ENCODE measurements at regions not wholly inside any gene's neighbourhood (a gene's known extent, or its start where the extent isn't known, plus 50 kb on each side); places are given as distances from the start of the nearest gene placed in this dataset.
"Not testable (repeated sequence)": the region's sequence is repeated elsewhere in the genome, so short reads cannot be mapped to it uniquely, and the experiment has no call there.

- DNase-seq: no peak
Observed at GRCh38 chr2:234590076-234590475, 93.2 kb upstream of the ARL4C start.

DNA sequence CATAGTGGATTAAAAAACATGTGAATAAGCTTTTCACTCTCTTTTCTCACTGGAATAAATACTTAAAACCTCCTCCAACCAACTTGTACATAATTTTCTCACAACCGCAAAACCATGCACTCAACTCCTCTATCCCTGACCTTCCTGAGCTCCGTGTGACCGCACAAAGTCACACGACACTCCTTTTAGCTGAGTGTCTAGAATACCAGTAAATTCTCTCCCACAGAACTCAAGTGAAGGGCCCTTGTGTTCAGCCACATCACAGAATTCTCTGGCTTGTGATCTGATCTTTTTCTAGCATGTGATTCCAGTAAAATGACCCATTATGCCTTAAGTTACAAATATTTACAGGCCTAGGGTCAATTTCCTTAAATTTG lies 91.2 kb upstream of the ARL4C start:
- no peak for DNase-seq

DNA sequence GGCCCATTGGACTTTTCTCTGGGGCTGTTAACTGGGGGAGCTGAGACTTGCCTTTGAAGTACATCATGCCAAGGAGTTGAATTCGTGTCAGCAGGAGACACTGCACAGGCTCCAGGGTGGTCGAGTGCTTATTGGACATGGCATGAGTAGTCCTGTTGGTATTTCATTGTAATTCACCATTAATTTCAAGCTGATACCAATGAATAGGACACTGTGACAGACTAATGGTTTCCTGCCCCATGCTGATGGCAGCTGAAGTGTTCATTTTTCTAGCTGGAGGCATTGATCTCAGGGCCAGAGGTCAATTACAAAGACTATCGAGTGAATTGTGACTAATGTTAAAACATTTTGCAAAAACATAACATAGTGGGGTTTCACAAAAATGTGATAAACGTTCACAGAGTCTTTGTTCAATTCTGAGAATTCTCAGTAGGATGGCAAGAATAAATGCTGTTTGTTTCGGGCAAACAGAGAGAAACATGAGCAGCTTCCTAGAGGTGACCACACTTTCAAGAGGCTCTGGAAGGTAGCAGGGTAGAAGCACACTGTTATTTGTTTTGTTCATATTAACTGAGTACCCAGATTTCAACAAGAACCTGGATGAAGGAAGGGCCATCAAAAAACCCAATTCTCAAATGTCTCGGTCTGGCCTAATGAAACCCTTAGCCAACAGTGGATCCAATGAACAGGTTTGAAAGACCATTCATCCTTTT lies 90.6 kb upstream of the ARL4C start:
- no peak for DNase-seq

DNA sequence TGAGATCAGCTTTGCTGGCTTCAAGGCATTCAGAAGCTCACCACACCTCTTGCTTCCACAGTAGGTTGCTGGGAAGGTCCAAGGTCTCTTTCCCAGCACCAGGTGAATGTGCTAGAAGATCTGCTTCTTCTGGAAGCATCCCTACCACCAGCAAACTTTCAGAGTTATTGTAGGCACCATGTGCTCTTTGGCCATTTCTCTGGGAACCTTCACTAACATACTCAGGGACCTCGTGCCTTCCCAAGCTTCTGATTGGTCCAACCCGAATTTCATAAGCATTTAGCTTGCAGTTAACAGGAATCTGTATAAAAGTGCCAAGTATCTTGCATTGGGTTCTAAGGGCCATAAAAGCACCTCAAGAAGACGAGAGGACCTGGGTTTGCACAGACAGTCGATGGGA lies 86.5 kb upstream of the ARL4C start:
- no peak for DNase-seq

GRCh38 chr2:234580686-234581085 lies 83.8 kb upstream of the ARL4C start:
- DNase-seq: no peak

GRCh38 chr2:234579231-234579962 lies 82.5 kb upstream of the ARL4C start:
- DNase-seq: no peak

- no peak for DNase-seq
Observed at GRCh38 chr2:234578389-234578788, 81.5 kb upstream of the ARL4C start.

DNA sequence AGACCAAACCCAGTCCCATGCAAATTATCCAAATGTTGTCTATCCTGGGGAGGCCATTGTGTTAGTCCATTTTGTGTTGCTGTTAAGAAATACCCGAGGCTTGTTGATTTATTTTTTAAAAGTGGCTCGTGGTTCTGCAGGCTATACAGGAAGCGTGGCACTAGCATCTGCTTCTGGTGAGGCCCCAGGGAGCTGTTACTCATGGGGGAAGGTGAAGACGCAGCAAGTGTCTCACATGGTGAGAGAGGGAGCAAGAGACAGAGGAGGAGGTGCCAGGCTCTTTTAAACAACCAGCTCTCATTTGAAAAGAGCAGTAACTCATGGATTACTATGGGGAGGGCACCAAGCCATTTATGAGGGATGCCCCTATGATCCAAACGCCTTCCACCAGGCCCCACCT lies 80.3 kb upstream of the ARL4C start:
- DNase-seq: no peak

- DNase-seq: no peak
Observed at GRCh38 chr2:234571620-234572407, 74.9 kb upstream of the ARL4C start.

DNA sequence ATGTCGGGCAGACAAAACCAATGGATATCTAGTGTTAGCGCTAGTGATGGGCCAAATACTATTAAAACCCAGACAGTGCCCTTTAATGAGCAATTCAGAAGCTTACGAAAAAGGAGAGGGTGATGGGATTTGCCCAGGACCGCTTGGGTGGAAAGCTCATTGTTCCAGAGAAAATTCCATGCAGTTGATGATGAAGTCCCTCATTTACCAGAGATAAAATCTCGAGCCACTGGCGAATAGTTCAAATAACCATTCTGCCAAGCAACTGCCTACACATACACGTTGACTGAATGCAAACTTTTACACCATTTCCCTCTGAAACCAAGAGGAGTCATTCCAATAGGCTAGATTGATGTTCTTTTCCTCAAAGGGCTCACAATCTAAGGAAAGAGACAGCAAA lies 73.6 kb upstream of the ARL4C start:
- no peak for DNase-seq

- DNase-seq: no peak
Observed at GRCh38 chr2:234569776-234570430, 73.0 kb upstream of the ARL4C start.

- no peak for DNase-seq
Observed at GRCh38 chr2:234566622-234567021, 69.7 kb upstream of the ARL4C start.

DNA sequence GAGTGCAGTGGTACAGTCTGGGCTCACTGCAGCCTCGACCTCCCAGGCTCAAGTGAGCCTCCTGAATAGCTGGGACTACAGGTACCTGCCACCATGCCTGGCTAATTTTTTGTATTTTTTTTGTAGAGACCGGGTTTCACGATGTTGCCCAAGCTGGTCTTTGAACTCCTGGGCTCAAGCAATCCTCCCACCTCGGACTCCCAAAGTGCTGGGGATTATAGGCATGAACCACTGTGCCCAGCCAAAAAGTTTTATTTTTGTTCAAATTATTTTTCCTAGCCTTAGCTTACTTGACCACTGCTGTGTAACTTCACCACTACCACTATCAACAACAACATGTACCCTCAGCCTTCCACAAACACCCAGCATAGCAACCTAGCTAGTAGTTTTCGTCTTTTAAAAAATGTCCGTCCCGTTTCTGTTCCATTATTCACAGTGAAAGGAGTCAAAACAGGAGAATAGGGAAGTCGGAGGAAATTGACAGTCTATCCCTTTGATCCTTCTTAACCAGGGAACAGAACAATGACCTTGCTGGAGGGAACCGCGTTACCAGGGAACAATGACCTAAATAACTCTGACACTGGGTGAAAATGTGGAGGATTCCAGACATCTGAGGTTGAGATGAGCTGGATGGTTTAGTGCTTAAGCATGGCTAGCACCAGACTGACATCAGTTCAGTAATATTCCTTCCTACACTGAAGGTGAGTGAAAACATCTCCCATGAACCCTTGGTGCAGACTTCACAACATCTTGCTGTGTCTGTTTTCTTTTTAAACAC lies 69.2 kb upstream of the ARL4C start:
- DNase-seq: no peak

- no peak for DNase-seq
Observed at GRCh38 chr2:234565201-234565600, 68.3 kb upstream of the ARL4C start.

DNA sequence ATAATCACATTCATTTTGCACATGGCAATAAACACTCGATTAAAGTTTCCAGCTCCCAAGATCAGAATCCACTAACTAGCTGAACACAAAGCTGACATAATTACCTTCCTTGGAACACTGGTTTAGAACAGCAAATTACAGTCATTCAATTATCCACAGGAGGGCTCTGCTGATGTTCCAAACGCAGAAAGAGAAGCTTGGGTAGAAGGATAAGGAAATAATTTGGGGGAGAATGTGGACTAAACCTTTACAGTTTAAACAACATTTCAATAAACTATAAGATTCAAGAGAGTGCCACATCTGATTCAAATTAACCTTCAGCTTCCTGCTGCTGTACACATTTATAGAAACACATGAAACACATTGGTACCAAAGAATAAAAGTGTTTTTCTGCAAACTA lies 67.8 kb upstream of the ARL4C start:
- DNase-seq: no peak

DNA sequence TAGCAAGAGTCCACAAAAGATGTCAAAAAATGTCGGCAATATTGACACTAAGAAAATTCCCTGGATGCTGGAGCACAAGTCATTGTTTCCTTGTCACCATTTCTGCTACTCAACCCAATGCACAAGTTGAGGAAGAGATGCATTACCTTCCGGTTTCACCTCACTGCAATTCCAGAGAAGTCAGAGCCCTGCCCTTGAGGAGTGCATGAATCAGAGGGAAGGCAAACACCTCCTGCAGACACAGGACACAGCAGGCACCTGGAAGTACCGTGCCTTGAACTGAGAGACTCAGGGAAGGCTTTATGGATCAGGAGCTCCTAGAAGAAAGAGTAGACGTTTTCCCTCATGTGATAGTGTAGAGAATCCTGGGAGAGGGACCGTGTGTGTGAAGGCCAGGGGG lies 62.7 kb upstream of the ARL4C start:
- no peak for DNase-seq

GRCh38 chr2:234558642-234559041 lies 61.8 kb upstream of the ARL4C start:
- DNase-seq: no peak

DNA sequence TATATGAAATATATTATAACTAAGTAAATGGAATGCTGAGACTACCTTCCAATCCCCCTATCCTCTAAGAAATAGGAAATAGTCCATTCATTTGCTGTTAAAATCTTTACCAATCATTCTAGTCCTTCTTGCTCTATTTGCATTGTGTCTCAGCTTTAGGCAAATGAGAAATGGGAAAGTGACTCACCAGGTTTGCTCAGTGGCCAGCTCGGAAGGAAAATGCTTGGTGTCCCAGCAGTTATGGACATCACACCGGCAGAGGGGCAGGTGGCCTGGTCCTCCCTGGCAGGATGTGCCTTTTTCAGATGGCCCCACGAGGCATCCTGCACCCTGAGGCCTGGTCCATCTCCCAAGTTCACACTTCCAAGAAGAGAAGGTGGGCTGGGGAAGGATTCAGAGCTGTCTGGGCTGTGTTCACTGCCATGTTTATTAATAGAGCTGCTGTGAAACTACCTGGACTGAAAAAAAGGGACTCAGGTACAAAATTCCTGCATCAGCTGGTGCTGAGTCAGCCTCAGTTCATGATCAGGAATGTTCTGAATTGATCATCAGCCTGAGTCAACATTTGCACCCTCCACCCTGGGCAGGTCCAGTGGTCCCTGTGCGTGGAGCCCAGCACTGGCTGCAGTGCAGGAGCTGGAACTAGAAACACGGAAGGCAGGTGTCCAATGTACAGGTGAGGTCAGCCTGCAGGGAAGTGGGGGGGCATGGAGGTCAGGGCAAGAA lies 60.1 kb upstream of the ARL4C start:
- DNase-seq: no peak

GRCh38 chr2:234555616-234556249 lies 58.9 kb upstream of the ARL4C start:
- no peak for DNase-seq

DNA sequence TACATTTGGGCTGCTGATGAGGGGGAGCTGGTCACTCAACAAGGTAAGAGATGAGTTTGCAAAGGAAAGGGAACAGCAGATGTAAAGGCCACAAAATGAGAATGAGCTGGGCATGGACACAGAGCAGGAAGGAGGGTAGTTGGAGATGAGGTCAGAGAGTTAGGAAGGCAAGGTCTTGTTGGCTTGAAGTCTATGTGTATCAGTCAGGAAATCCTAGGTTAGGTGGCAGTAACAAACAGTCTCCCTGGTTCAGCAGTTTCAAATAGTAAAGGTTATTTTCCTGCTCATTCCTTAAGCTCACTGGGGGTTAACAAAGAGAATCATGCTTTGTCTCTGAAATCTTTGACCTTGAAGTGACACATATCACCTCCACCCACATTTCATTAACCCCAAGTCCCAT lies 58.3 kb upstream of the ARL4C start:
- no peak for DNase-seq

DNA sequence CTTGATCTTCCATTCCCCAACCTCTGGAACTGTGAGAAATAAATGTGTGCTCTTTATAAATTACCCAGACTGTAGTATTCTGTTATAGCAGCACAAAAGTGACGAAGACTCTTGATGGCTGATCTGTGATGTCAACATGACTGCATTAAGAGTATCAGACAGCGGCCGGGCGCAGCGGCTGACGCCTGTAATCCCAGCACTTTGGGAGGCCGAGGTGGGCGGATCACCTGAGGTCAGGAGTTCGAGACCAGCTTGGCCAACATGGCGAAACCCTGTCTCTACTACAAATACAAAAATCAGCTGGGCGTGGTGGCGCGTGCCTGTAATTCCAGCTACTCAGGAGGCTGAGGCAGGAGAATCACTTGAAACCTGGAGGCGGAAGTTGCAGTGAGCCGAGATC lies 56.3 kb upstream of the ARL4C start:
- not testable (repeated sequence) for DNase-seq
